ENCODE measurements at regions not wholly inside any gene's neighbourhood (a gene's known extent, or its start where the extent isn't known, plus 50 kb on each side); places are given as distances from the start of the nearest gene placed in this dataset.

- no peak overlapping the region for H3K4me3 ChIP-seq (ENCODE audit: low read depth, low read length)
- no peak for DNase-seq (ENCODE audit: low read depth, low spot score)
- no peaks in the 10 kb centered on the region for H3K9me3 ChIP-seq (ENCODE audit: control insufficient read depth, insufficient read depth, low read length)
- ChIA-PET CTCF (interaction anchor here (0.5 kb wide), 1 partner anchor 19 kb away, joined by 3 read pairs; no protein-coding TSS in a partner anchor), POLR2A (no interaction called here)
- H3K27ac ChIP-seq (ENCODE audit: low read depth, low read length) = no peak overlapping the region
- TF ChIP-seq CTCF (IDR thresholded peaks at IDR 0.05; ENCODE audit: low read depth, low read length) = no peak
- H3K27me3 ChIP-seq (ENCODE audit: control insufficient read depth, insufficient read depth, low read length) = no peaks in the 10 kb centered on the region
These were observed 327.4 kb upstream of the ZNF507 start for GRCh38 chr19:32018014-32018413.

- no peak for DNase-seq (ENCODE audit: low read depth, low spot score)
- Histone ChIP-seq H3K9me3 (ENCODE audit: control insufficient read depth, insufficient read depth, low read length) (peaks cover 4% of the 10 kb centered on the region), H3K27me3 (ENCODE audit: control insufficient read depth, insufficient read depth, low read length) (no peaks in the 10 kb centered on the region), H3K4me3 (ENCODE audit: low read depth, low read length) (no peak overlapping the region), H3K27ac (ENCODE audit: low read depth, low read length) (no peak overlapping the region)
- CTCF ChIA-PET = no interaction called here
- TF ChIP-seq CTCF (IDR thresholded peaks at IDR 0.05; ENCODE audit: low read depth, low read length) = no peak
- POLR2A ChIA-PET = no interaction called here
These were observed 324.9 kb upstream of the ZNF507 start for GRCh38 chr19:32020538-32020937.

- no peak for DNase-seq (ENCODE audit: low read depth, low spot score)
- TF ChIP-seq CTCF (IDR thresholded peaks at IDR 0.05; ENCODE audit: low read depth, low read length) = no peak
- CTCF ChIA-PET = no interaction called here
- no peak overlapping the region for H3K27ac ChIP-seq (ENCODE audit: low read depth, low read length)
- no peaks in the 10 kb centered on the region for H3K27me3 ChIP-seq (ENCODE audit: control insufficient read depth, insufficient read depth, low read length)
- no peak overlapping the region for H3K4me3 ChIP-seq (ENCODE audit: low read depth, low read length)
- POLR2A ChIA-PET = no interaction called here
- peaks cover 4% of the 10 kb centered on the region for H3K9me3 ChIP-seq (ENCODE audit: control insufficient read depth, insufficient read depth, low read length)
These were observed 323.3 kb upstream of the ZNF507 start for GRCh38 chr19:32022044-32022640.

GRCh38 chr19:32022731-32023563 lies 322.5 kb upstream of the ZNF507 start:
- H3K4me3 ChIP-seq (ENCODE audit: low read depth, low read length) = no peak overlapping the region
- POLR2A ChIA-PET = no interaction called here
- no peak overlapping the region for H3K27ac ChIP-seq (ENCODE audit: low read depth, low read length)
- TF ChIP-seq CTCF (IDR thresholded peaks at IDR 0.05; ENCODE audit: low read depth, low read length) = no peak
- no peaks in the 10 kb centered on the region for H3K27me3 ChIP-seq (ENCODE audit: control insufficient read depth, insufficient read depth, low read length)
- CTCF ChIA-PET = no interaction called here
- H3K9me3 ChIP-seq (ENCODE audit: control insufficient read depth, insufficient read depth, low read length) = peaks cover 10% of the 10 kb centered on the region
- no peak for DNase-seq (ENCODE audit: low read depth, low spot score)

GRCh38 chr19:32023564-32023832 lies 321.9 kb upstream of the ZNF507 start:
- peaks cover 10% of the 10 kb centered on the region for H3K9me3 ChIP-seq (ENCODE audit: control insufficient read depth, insufficient read depth, low read length)
- no peak for DNase-seq (ENCODE audit: low read depth, low spot score)
- H3K27me3 ChIP-seq (ENCODE audit: control insufficient read depth, insufficient read depth, low read length) = no peaks in the 10 kb centered on the region
- H3K27ac ChIP-seq (ENCODE audit: low read depth, low read length) = no peak overlapping the region
- H3K4me3 ChIP-seq (ENCODE audit: low read depth, low read length) = no peak overlapping the region
- ChIA-PET CTCF (no interaction called here), POLR2A (no interaction called here)
- no peak for TF ChIP-seq CTCF (IDR thresholded peaks at IDR 0.05; ENCODE audit: low read depth, low read length)

Data from AG04450 (cell line).